HCT116 (cell line): ENCODE measurements at regions not wholly inside any gene's neighbourhood (a gene's known extent, or its start where the extent isn't known, plus 50 kb on each side); places are given as distances from the start of the nearest gene placed in this dataset.

Experiments used
- CBX3 ChIP-seq: IDR thresholded peaks from 2 replicates; pipeline ENCODE4 v1.6.1; 2012; ENCODE audit warnings: low read depth
- CEBPB ChIP-seq: IDR thresholded peaks from 2 replicates; pipeline ENCODE4 v1.6.1; 2012; ENCODE audit warnings: low read depth
- EGR1 ChIP-seq: IDR thresholded peaks from 2 replicates; pipeline ENCODE4 v1.6.1; 2012; ENCODE audit warnings: low read depth
- EZH2 ChIP-seq: fragments of 200-600 bp; sonication (generic); IDR thresholded peaks from 2 replicates; pipeline ENCODE4 v1.6.1; 2017; ENCODE audit warnings: antibody characterized with exemption, mixed run types
- POLR2A ChIP-seq: IDR thresholded peaks from 2 replicates; pipeline ENCODE4 v1.7.0; 2011; ENCODE audit warnings: borderline replicate concordance; ENCODE audit not compliant: insufficient read depth, insufficient read length; ENCODE audit errors: extremely low read depth
- POLR2AphosphoS5 ChIP-seq: IDR thresholded peaks from 2 replicates; pipeline ENCODE4 v1.6.1; 2011; ENCODE audit warnings: mild to moderate bottlenecking, low read depth, low read length, moderate library complexity
- RAD21 ChIP-seq: IDR thresholded peaks from 2 replicates; pipeline ENCODE4 v1.6.1; 2012; ENCODE audit warnings: low read depth, mild to moderate bottlenecking
- SIN3A ChIP-seq: IDR thresholded peaks from 2 replicates; pipeline ENCODE4 v1.6.1; 2012; ENCODE audit warnings: low read depth
- YY1 ChIP-seq: IDR thresholded peaks from 2 replicates; pipeline ENCODE4 v1.6.1; 2011; ENCODE audit warnings: low read length, low read depth, moderate library complexity, mild to moderate bottlenecking; ENCODE audit not compliant: insufficient replicate concordance; ENCODE audit errors: extremely low read depth
- ZFX ChIP-seq: fragments of 450-650 bp; IDR thresholded peaks from 2 replicates; pipeline ENCODE4 v1.6.1; 2017
- TF ChIP-seq, protein P1 (sequence below), 3 experiments: fragments of 200-600 bp in 1 of 3; sonication (generic) in 1 of 3; IDR thresholded peaks in 2 of 3; conservative IDR thresholded peaks in 1 of 3; 2 replicates each; pipeline ENCODE4 v1.5.1; 2012 to 2017; ENCODE audit warnings: low read depth in 2 of 3, low read length in 2 of 3, antibody characterized with exemption in 1 of 3, borderline replicate concordance in 1 of 3, control low read depth in 1 of 3, mild to moderate bottlenecking in 1 of 3, mixed read lengths in 1 of 3, mixed run types in 1 of 3, moderate library complexity in 1 of 3; ENCODE audit not compliant: insufficient read depth in 1 of 3
- TF ChIP-seq, protein P2 (sequence below): IDR thresholded peaks from 2 replicates; pipeline ENCODE4 v1.6.1; 2012
- TF ChIP-seq, protein P3 (sequence below): IDR thresholded peaks from 2 replicates; pipeline ENCODE4 v1.6.1; 2012; ENCODE audit warnings: low read depth

DNA sequence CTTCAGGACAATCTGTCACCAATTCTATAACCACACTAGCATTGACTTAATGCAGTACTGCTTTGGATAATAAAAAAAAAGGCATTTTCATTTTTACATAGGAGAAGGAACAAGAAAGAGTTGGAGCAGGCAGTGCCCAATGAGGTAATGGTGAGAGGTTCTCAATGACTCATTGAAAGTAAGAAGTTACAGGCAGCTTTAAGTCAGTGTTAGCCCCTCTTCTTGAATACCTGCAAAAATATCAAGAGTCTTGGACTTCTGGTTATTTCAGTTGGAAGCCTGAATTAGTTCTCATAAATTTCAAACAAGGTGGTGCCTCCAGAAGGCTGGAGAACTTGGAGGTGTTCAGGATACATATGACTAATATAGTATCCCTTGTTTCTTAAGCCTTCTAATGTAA lies 422.5 kb downstream of the HTR7 start:
- TF ChIP-seq, protein P1, sequence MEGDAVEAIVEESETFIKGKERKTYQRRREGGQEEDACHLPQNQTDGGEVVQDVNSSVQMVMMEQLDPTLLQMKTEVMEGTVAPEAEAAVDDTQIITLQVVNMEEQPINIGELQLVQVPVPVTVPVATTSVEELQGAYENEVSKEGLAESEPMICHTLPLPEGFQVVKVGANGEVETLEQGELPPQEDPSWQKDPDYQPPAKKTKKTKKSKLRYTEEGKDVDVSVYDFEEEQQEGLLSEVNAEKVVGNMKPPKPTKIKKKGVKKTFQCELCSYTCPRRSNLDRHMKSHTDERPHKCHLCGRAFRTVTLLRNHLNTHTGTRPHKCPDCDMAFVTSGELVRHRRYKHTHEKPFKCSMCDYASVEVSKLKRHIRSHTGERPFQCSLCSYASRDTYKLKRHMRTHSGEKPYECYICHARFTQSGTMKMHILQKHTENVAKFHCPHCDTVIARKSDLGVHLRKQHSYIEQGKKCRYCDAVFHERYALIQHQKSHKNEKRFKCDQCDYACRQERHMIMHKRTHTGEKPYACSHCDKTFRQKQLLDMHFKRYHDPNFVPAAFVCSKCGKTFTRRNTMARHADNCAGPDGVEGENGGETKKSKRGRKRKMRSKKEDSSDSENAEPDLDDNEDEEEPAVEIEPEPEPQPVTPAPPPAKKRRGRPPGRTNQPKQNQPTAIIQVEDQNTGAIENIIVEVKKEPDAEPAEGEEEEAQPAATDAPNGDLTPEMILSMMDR (IDR thresholded peaks at IDR 0.05 in 2 of 3, conservative IDR thresholded peaks at IDR 0.05 in 1 of 3; ENCODE audit: borderline replicate concordance in 1 of 3, insufficient read depth in 1 of 3, low read depth in 2 of 3, low read length in 2 of 3): no peak
- TF ChIP-seq POLR2AphosphoS5 (no peak), EGR1 (no peak), EZH2 (no peak), CBX3 (no peak), SIN3A (no peak), POLR2A (no peak), YY1 (no peak), ZFX (no peak), RAD21 (no peak), CEBPB (no peak)
- TF ChIP-seq, protein P2, sequence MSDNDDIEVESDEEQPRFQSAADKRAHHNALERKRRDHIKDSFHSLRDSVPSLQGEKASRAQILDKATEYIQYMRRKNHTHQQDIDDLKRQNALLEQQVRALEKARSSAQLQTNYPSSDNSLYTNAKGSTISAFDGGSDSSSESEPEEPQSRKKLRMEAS: no peak
- TF ChIP-seq, protein P3, sequence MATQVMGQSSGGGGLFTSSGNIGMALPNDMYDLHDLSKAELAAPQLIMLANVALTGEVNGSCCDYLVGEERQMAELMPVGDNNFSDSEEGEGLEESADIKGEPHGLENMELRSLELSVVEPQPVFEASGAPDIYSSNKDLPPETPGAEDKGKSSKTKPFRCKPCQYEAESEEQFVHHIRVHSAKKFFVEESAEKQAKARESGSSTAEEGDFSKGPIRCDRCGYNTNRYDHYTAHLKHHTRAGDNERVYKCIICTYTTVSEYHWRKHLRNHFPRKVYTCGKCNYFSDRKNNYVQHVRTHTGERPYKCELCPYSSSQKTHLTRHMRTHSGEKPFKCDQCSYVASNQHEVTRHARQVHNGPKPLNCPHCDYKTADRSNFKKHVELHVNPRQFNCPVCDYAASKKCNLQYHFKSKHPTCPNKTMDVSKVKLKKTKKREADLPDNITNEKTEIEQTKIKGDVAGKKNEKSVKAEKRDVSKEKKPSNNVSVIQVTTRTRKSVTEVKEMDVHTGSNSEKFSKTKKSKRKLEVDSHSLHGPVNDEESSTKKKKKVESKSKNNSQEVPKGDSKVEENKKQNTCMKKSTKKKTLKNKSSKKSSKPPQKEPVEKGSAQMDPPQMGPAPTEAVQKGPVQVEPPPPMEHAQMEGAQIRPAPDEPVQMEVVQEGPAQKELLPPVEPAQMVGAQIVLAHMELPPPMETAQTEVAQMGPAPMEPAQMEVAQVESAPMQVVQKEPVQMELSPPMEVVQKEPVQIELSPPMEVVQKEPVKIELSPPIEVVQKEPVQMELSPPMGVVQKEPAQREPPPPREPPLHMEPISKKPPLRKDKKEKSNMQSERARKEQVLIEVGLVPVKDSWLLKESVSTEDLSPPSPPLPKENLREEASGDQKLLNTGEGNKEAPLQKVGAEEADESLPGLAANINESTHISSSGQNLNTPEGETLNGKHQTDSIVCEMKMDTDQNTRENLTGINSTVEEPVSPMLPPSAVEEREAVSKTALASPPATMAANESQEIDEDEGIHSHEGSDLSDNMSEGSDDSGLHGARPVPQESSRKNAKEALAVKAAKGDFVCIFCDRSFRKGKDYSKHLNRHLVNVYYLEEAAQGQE: no peak
